Mesendoderm (in vitro differentiated cells): ENCODE measurements at regions not wholly inside any gene's neighbourhood (a gene's known extent, or its start where the extent isn't known, plus 50 kb on each side); places are given as distances from the start of the nearest gene placed in this dataset.
A peak's percentile ranks its signal among the peaks of the same experiment; 100 is the strongest.

Experiments used
- DNase-seq: peaks from one replicate; pipeline ENCODE4 v3.0.0; 2013
- H2AK5ac ChIP-seq: 2 replicates; pipeline ENCODE4 v1.6.1; 2013; ENCODE audit warnings: low read length, inconsistent platforms
- H2BK120ac ChIP-seq: 2 replicates; pipeline ENCODE4 v1.6.1; 2013; ENCODE audit warnings: low read depth, mild to moderate bottlenecking, low read length, moderate library complexity, mixed read lengths
- H2BK15ac ChIP-seq: replicated peaks from 2 replicates; pipeline ENCODE4 v1.6.1; 2013; ENCODE audit warnings: low read depth, mild to moderate bottlenecking, moderate library complexity
- H2BK5ac ChIP-seq: 2 replicates; pipeline ENCODE4 v1.6.1; 2013; ENCODE audit warnings: low read length, inconsistent platforms
- H3K18ac ChIP-seq: 2 replicates; pipeline ENCODE4 v1.6.1; 2013; ENCODE audit warnings: mild to moderate bottlenecking, low read length, mixed read lengths
- H3K23ac ChIP-seq: one replicate; pipeline ENCODE4 v1.6.1; 2013; ENCODE audit warnings: low read length
- H3K27ac ChIP-seq: 2 replicates; pipeline ENCODE4 v1.5.1; 2013; ENCODE audit warnings: low read depth, mild to moderate bottlenecking, inconsistent platforms, low read length, moderate library complexity
- H3K27me3 ChIP-seq: 2 replicates; pipeline ENCODE4 v1.6.1; 2013; ENCODE audit warnings: low read length, control low read depth, mild to moderate bottlenecking, inconsistent platforms; ENCODE audit not compliant: insufficient read depth, poor library complexity
- H3K36me3 ChIP-seq: 2 replicates; pipeline ENCODE4 v1.6.1; 2013; ENCODE audit warnings: low read length, inconsistent platforms; ENCODE audit not compliant: control insufficient read depth, insufficient read depth
- H3K4ac ChIP-seq: one replicate; pipeline ENCODE4 v1.6.1; 2013; ENCODE audit warnings: low read depth, mild to moderate bottlenecking, low read length, moderate library complexity
- H3K4me1 ChIP-seq: 2 replicates; pipeline ENCODE4 v1.6.1; 2013; ENCODE audit warnings: low read depth, low read length, inconsistent platforms; ENCODE audit not compliant: control insufficient read depth
- H3K4me2 ChIP-seq: 2 replicates; pipeline ENCODE4 v1.6.1; 2013; ENCODE audit warnings: low read length
- H3K4me3 ChIP-seq: 2 replicates; pipeline ENCODE4 v1.5.1; 2013; ENCODE audit warnings: mild to moderate bottlenecking, low read length
- H3K56ac ChIP-seq: one replicate; pipeline ENCODE4 v1.6.1; 2013; ENCODE audit warnings: low read length
- H3K79me1 ChIP-seq: 2 replicates; pipeline ENCODE4 v1.6.1; 2013; ENCODE audit warnings: low read length, inconsistent platforms
- H3K79me2 ChIP-seq: 2 replicates; pipeline ENCODE4 v1.6.1; 2013; ENCODE audit warnings: mild to moderate bottlenecking, low read length; ENCODE audit not compliant: control insufficient read depth, insufficient read depth
- H3K9ac ChIP-seq: 2 replicates; pipeline ENCODE4 v1.6.1; 2013; ENCODE audit warnings: low read length, inconsistent platforms
- H4K5ac ChIP-seq: one replicate; pipeline ENCODE4 v1.6.1; 2013; ENCODE audit warnings: low read length
- H4K8ac ChIP-seq: one replicate; pipeline ENCODE4 v1.6.1; 2013; ENCODE audit warnings: low read depth, mild to moderate bottlenecking, control low read depth, low read length, moderate library complexity
- WGBS: extraction: QIAGEN DNeasy Blood & Tissue Kit; methylation state at CpG from one replicate; pipeline ENCODE4 v1.1.7; 2013; ENCODE audit warnings: low lambda C conversion rate, missing lambda C conversion rate; ENCODE audit not compliant: insufficient coverage; ENCODE audit errors: extremely low coverage; 5-methylcytosine and 5-hydroxymethylcytosine counted together

- Histone ChIP-seq H2BK120ac (no peak overlapping the region), H3K27ac (no peak overlapping the region), H3K27me3 (no peaks in the 10 kb centered on the region), H3K56ac (no peak overlapping the region), H3K4me2 (no peak overlapping the region), H3K9ac (no peak overlapping the region), H4K8ac (no peak overlapping the region), H3K36me3 (no peaks in the 10 kb centered on the region), H2BK15ac (no peak overlapping the region), H3K4me1 (peaks cover 2% of the 10 kb centered on the region), H2BK5ac (no peak overlapping the region), H3K23ac (no peak overlapping the region), H3K79me1 (no peaks in the 10 kb centered on the region), H3K4me3 (no peak overlapping the region), H2AK5ac (no peak overlapping the region), H3K79me2 (no peaks in the 10 kb centered on the region), H3K18ac (no peak overlapping the region), H4K5ac (no peak overlapping the region), H3K4ac (no peak overlapping the region)
- peak; percentile 14 for DNase-seq
- WGBS, result no CpG with 5 or more reads among the region's 6 CpGs
These were observed 342.1 kb upstream of the GRM7 start for GRCh38 chr3:6518709-6519345.

GRCh38 chr3:6521369-6522113, 339.4 kb upstream of the GRM7 start:
- Histone ChIP-seq H3K79me2 (no peaks in the 10 kb centered on the region), H3K4me1 (peaks cover 2% of the 10 kb centered on the region), H2BK15ac (no peak overlapping the region), H4K5ac (no peak overlapping the region), H3K79me1 (no peaks in the 10 kb centered on the region), H3K9ac (no peak overlapping the region), H3K27ac (no peak overlapping the region), H3K36me3 (no peaks in the 10 kb centered on the region), H3K4ac (no peak overlapping the region), H4K8ac (no peak overlapping the region), H2AK5ac (no peak overlapping the region), H3K23ac (no peak overlapping the region), H3K56ac (no peak overlapping the region), H3K4me3 (no peak overlapping the region), H2BK120ac (no peak overlapping the region), H3K18ac (no peak overlapping the region), H3K27me3 (no peaks in the 10 kb centered on the region), H3K4me2 (no peak overlapping the region), H2BK5ac (no peak overlapping the region)
- no peak for DNase-seq
- no CpG with 5 or more reads among the region's 2 CpGs for WGBS

GRCh38 chr3:6522191-6522590, 338.7 kb upstream of the GRM7 start:
- Histone ChIP-seq H3K4me2 (no peak overlapping the region), H3K4ac (no peak overlapping the region), H3K79me2 (no peaks in the 10 kb centered on the region), H2BK120ac (no peak overlapping the region), H4K8ac (no peak overlapping the region), H2BK15ac (no peak overlapping the region), H2BK5ac (no peak overlapping the region), H3K36me3 (no peaks in the 10 kb centered on the region), H4K5ac (no peak overlapping the region), H3K56ac (no peak overlapping the region), H3K4me3 (no peak overlapping the region), H3K27me3 (no peaks in the 10 kb centered on the region), H3K27ac (no peak overlapping the region), H3K23ac (no peak overlapping the region), H3K9ac (no peak overlapping the region), H3K4me1 (no peaks in the 10 kb centered on the region), H3K79me1 (no peaks in the 10 kb centered on the region), H3K18ac (no peak overlapping the region), H2AK5ac (no peak overlapping the region)
- DNase-seq, result no peak

GRCh38 chr3:6523043-6523442, 337.9 kb upstream of the GRM7 start:
- Histone ChIP-seq H3K56ac (no peak overlapping the region), H4K8ac (no peak overlapping the region), H3K4me3 (no peak overlapping the region), H3K79me2 (no peaks in the 10 kb centered on the region), H3K4ac (no peak overlapping the region), H2BK120ac (no peak overlapping the region), H3K4me2 (no peak overlapping the region), H3K4me1 (no peaks in the 10 kb centered on the region), H3K9ac (no peak overlapping the region), H3K36me3 (no peaks in the 10 kb centered on the region), H3K27me3 (no peaks in the 10 kb centered on the region), H3K23ac (no peak overlapping the region), H2AK5ac (no peak overlapping the region), H3K18ac (no peak overlapping the region), H3K79me1 (no peaks in the 10 kb centered on the region), H4K5ac (no peak overlapping the region), H3K27ac (no peak overlapping the region), H2BK5ac (no peak overlapping the region), H2BK15ac (no peak overlapping the region)
- no peak for DNase-seq
- no CpG with 5 or more reads among the region's 2 CpGs for WGBS

GRCh38 chr3:6524479-6524878, 336.4 kb upstream of the GRM7 start:
- Histone ChIP-seq H3K4ac (no peak overlapping the region), H3K36me3 (no peaks in the 10 kb centered on the region), H3K4me2 (no peak overlapping the region), H2BK120ac (no peak overlapping the region), H3K79me2 (no peaks in the 10 kb centered on the region), H2AK5ac (no peak overlapping the region), H4K5ac (no peak overlapping the region), H3K27me3 (no peaks in the 10 kb centered on the region), H3K79me1 (no peaks in the 10 kb centered on the region), H2BK15ac (no peak overlapping the region), H4K8ac (no peak overlapping the region), H3K4me1 (no peaks in the 10 kb centered on the region), H3K4me3 (no peak overlapping the region), H3K23ac (no peak overlapping the region), H3K27ac (no peak overlapping the region), H3K18ac (no peak overlapping the region), H2BK5ac (no peak overlapping the region), H3K9ac (no peak overlapping the region), H3K56ac (no peak overlapping the region)
- WGBS, result no CpG with 5 or more reads among the region's 1 CpG
- DNase-seq, result no peak

GRCh38 chr3:6526321-6526720, 334.6 kb upstream of the GRM7 start:
- Histone ChIP-seq H4K8ac (no peak overlapping the region), H3K36me3 (no peaks in the 10 kb centered on the region), H2BK5ac (no peak overlapping the region), H4K5ac (no peak overlapping the region), H2AK5ac (no peak overlapping the region), H3K23ac (no peak overlapping the region), H3K4me1 (no peaks in the 10 kb centered on the region), H3K56ac (no peak overlapping the region), H3K9ac (no peak overlapping the region), H2BK120ac (no peak overlapping the region), H3K4me3 (no peak overlapping the region), H3K27me3 (no peaks in the 10 kb centered on the region), H3K27ac (no peak overlapping the region), H3K18ac (no peak overlapping the region), H3K79me2 (no peaks in the 10 kb centered on the region), H3K4me2 (no peak overlapping the region), H2BK15ac (no peak overlapping the region), H3K79me1 (no peaks in the 10 kb centered on the region), H3K4ac (no peak overlapping the region)
- no peak for DNase-seq
- no CpG with 5 or more reads among the region's 8 CpGs for WGBS
